ENCODE measurements at regions not wholly inside any gene's neighbourhood (a gene's known extent, or its start where the extent isn't known, plus 50 kb on each side); places are given as distances from the start of the nearest gene placed in this dataset.
"Not testable (repeated sequence)": the region's sequence is repeated elsewhere in the genome, so short reads cannot be mapped to it uniquely, and the experiment has no call there.

DNA sequence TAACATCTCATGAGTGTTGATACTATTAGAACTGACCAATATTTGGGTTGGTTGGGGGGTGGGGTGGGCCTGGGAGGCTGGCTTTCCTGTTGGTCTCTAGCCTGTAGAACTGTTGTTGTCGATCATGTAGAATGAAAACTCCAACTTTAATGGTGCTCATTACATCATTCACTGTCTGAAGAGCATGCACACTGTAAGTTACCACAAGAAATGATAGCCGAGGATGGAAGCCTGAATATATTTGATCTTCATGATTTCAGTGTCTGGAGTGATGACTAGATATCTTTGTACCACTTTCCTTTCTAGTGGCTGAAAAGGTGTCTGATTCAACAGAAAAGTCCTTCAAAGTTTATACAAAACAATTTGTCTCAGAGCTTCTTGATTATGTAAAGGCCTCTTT, 123.6 kb downstream of the XCL2 start:
- DNase-seq (ENCODE audit: low read depth): no peak

DNA sequence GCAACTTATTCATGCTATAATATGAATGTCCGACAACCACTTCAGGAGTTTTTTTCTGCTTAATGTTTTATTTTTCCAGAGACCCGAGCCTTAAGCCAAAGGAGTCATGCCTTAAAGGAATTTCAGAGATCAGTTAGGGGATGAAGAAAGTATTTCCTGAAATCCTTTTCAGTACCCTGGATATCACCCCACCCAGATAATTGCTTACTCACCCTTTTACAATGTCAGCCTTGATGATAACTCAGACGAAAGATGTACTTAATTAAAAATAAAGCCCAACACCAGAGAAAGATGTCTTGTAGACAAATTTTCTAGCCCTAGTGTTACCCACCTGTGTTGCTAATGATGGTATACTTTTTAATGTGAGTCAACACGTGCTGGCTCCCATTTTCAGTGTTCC, 124.1 kb downstream of the XCL2 start:
- DNase-seq (ENCODE audit: low read depth): no peak

DNA sequence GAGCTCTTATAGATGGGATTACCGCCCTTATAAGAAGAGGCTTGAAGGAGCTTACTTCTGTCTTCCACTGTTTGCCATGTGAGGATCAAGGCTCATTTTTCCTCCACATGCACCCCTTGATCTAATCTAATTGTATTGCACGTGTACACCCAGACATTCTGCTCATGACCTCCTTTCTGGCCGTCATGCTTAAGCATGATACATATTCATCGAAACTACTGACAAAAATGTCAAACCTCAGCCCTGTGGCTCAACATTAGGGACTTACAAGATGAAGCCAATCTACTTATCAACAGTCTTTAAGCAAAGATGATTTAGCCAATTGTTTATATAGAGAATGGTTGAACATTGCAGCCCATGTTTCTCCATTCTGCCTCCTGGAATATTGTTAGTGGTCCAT, 127.6 kb downstream of the XCL2 start:
- no peak for DNase-seq (ENCODE audit: low read depth)

DNA sequence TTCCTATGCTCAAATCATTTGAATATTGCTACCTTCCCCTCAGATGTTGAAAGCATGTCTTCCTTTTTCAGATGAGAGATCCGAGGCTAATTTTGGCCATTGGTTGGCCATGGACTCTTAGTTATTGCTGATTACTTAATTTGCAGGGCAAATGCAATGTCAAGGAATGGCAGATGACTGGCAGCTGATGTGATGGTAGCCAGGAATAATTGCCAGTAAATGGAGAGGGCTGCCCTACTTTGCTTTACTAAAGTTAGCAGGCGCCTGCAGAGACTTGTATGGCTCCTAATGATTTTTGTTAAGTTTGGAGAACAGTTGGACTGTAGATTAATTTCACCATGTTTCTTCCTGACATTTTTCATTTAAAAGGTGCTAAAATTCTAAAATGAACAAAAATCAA, 128.9 kb downstream of the XCL2 start:
- DNase-seq (ENCODE audit: low read depth): no peak

DNA sequence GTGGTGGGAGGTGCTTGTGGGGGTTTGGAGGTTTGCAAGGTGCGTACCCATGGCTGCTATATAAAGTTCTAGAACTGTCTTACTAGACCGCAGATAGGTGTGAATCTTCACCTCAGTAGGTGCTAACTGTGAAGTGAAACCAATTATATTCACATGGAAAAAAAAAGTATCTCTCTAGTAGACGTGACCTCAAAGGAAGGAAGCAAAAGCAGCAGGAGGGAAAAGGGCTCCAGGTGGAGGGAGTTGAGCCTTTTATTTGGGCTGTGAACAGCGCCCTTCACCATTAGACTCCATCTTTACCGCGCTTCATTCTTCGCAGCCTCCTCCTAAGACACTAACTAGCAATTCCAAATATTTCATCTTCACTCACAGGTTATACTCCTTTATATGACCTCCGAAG, 129.8 kb downstream of the TBX19 start:
- DNase-seq (ENCODE audit: low read depth): no peak

DNA sequence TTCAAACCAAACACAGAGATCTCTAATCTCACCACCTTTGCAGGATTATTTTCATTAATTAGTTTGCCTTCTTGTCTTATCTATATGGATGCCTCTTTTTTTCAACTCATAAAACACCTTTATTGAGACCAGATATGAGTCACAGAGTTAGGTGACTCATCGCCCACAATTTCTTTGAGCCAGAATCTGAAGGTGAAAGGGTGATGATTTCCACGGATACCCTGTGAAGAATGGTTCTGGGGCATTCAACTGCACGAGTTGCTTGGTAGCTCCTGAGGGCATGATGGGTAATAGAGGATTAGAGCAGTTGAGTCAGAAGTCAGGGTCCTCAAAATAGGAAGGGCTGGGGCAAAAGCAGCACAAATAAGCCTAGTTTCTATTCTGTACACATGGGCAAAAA, 128.2 kb downstream of the TBX19 start:
- peak; percentile 39 for DNase-seq (ENCODE audit: low read depth)

DNA sequence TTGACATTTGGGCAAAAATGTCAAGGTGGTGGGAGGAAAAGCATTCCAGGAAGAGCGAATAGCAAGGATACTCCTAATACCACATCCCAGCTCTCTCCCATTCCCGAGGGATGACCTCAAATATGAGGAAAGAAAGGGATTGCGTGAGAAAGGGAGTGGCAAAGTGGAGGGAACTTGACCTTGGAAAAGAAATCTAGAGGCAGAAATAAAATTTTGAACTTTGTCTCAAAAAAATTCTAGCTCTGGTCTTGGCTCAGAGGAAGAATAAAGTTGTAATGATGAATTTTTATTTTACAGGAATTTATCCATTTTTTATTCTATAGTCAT, 127.8 kb downstream of the TBX19 start:
- DNase-seq (ENCODE audit: low read depth): no peak

DNA sequence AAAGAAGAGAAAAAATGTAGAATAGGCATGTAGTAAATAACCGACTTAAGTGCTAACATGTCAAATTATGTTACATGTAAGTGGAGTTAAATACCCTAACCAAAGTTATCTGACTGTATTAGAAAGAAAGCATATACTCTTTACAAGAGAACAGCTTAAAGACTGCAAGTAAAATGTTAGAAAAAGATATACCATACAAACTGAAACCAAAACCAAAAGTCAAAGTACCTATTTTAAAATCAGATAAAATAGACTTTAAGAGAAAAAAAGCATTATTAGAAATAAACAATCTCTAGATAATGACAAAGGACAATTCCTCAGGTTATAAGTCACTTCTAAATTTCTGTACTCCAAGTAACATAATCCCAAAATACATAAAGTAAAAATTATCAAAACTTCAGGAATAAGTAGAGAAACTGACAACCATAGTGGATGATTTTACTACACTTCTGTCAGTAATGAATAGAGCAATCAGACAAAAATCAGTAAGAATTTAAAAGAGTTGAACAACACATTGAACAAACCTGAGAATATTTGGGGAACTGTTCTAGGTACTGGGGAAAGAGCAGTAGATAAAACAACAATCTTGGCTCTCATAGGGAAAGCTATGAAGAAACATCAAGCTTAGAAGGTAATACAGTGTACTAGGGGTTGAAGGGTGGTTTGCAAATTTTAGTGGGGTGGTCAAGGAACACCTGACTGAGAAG, 127.3 kb downstream of the TBX19 start:
- no peak for DNase-seq (ENCODE audit: low read depth)

DNA sequence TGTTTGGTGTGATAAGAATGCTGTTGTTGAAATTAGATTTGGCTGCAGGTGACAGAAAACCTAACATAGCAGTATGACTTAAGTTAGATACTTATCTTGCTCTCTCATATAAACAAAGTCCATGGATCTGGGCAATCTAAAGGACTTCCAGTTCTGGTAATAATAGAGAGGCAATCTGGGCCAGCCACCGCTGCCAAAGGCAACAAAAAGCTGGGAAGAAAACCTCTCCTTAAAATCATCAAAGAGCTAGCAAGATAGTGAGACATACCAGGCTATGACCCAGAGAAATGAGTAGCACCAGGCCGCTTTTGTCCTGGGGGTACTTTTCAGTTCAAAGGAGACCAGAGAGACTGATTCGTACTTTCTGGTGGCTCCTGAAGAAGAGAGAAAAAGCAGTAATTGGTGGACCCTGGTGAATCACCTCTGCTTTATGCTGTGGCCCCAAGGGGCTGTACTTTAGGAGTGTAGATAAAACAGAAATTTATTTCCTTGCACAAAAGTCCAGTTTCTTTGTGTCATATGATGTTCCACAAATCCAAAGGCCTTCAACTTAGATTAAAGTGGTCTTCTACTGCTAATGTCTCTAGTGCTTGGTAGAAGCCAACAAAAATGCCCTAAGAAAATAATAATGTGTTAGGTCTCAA, 125.4 kb downstream of the TBX19 start:
- DNase-seq (ENCODE audit: low read depth): no peak

DNA sequence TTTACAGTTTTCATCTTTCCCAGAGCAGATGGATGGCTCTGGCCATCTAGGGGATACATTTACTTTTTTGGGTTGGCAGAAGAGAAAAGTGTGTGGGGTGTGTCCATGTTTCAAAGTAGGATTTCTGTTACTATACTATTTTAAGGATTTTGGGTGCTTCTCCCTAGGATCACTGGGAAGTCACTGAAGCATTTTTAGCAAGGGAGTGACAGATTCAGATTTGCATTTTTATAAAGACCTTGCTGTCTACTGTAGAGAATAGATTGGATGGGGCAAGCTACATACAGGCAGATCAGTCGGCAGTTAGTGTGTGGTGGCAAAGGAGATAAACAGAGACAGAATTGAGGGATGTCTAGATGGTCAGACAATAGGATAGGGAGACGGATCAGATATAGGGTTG, 122.5 kb downstream of the TBX19 start:
- no peak for DNase-seq (ENCODE audit: low read depth)

DNA sequence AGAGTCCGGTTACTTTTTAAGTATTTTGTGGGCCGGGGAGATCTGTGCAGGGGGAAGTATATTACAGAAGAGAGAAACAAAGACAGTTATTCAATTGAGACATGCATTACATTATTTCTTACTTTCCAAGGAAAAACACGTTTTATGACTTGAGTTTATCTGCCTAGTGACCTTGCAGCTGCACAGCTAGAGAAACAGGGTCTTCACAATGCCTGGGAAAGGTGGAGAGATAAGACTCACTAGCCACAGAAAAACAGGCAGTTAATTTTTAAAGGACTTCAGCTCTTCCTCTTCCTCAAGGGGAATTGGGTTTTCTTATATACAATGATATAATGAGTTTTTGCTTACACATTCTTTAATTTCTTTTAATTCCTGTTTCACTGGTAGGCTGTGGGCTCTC, 121.8 kb downstream of the TBX19 start:
- not testable (repeated sequence) for DNase-seq (ENCODE audit: low read depth)

DNA sequence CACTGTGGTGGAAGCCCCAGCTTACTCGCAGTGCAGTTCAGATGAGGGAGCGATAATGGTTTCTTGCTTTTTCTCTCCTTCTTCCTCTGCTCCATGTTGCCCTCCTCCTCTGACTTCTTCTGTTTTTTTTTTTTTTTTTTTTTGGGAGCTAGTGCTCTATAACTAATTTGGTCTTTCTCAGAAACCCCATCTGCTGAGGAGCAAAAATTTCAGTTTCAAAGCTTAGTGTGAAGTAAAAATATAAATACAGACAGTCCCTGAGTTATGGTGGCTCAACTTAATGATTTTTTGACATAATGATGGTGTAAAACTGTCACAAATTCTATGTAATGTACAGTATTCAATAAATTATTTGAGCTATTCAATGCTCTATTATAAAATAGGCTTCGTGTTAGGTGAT, 120.7 kb downstream of the TBX19 start:
- DNase-seq (ENCODE audit: low read depth): no peak

DNA sequence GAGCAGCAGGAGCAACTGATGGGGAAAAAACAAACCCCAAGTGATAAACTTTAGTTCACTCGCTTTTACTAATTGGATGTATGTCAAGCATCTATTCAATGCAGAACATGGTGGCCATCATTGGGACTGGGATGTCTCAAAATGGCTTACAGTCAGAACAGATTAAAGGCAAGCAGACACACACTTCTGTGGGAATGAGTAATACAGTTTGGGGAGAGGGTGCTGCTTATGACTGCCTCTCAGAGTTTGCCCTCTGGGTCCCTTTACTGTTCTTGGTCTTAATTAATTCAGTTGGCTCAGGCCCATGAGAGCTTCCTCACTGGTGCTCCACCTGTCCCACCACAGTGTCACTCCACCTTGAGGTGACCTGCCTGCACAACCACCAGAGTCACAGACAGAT, 119.5 kb downstream of the TBX19 start:
- DNase-seq (ENCODE audit: low read depth): no peak

DNA sequence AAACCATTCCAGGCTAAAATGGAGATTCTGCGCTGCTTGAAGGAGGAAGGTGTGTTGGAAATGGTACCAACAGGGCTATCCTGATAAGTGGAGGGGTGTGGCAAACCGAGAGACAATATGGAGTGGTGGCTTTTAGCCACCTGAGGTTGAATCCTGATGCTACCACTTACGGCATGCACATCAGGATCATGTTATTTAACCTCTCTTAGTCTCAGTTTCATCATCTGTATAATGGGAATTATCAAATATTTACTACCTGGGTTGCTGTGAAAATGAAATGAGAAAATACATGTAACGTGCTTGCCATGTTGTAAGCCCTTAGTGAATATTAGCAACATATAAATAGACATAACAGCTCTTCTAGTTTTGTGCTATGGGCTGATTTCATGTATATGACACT, 117.1 kb downstream of the TBX19 start:
- DNase-seq (ENCODE audit: low read depth): no peak

DNA sequence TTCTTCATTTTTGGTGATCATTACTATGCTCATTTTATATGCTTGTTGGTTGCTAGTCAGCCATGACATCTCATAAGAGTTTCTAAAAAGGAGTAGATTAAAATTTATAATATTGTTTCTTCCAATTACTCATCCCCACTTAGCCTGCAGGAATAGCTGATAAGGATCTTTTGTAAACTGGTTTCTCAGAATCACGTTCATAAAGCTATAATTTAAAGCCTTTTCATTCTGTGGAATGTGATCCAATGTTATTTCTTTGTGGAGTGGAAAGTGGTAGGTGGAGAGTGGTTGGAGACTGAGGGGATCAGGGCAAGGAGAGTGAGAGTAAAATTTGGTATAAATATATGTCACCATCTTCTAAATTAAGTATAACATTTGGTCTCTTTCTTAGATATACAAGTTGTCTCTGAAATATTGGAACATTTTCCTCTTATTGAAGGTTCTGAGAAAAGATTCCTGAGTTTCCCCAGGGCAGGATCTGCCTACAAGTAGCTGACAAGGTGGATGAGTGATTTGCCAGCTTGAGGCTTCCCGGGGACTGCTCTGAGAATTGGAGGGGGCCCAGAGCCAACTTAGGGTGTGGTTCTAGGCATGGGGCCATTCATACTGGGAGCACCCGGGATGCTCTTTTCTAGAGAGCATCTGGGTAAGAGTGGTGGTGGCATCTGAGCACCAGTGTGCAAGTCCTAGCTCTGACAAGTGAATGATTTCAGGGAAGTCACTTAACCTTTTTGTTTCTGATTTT, 116.4 kb downstream of the TBX19 start:
- DNase-seq (ENCODE audit: low read depth): no peak

DNA sequence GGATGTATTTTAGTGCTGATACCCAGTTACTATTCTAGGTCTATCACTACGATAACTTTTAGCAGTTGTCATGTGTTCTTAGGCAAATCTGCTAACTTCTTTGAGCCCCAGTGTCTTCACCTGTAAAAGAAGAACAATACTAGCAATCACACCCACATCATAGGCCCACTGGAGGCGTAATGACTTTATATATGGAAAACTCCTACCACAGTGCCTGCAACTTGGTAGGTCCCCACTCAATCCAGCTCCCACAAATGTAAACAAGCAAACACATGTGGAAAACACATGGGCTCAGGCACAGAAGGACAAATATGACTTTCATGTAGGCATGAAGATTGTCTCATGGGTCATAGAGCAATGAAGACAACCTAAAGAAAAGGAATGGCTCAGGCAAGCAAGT, 115.8 kb downstream of the TBX19 start:
- DNase-seq (ENCODE audit: low read depth): no peak

DNA sequence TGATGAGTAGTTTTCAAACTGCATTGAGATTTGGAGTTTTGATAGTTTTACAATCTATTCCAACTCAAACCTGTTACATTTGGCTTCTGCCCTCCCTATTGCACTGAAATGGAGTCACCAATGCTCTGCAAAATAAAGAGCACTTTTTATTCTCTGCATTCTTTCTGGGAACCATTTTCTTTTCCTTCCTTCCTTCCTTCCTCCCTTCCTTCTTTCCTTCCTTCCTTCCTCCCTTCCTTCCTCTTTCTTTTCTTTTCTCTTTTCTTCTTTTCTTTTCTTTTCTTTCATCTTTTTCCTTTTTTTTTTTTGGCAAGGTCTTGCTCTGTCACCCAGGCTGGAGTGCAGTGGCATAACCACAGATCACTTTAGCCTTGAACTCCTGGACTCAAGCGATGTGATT, 114.2 kb downstream of the TBX19 start:
- DNase-seq (ENCODE audit: low read depth): no peak

DNA sequence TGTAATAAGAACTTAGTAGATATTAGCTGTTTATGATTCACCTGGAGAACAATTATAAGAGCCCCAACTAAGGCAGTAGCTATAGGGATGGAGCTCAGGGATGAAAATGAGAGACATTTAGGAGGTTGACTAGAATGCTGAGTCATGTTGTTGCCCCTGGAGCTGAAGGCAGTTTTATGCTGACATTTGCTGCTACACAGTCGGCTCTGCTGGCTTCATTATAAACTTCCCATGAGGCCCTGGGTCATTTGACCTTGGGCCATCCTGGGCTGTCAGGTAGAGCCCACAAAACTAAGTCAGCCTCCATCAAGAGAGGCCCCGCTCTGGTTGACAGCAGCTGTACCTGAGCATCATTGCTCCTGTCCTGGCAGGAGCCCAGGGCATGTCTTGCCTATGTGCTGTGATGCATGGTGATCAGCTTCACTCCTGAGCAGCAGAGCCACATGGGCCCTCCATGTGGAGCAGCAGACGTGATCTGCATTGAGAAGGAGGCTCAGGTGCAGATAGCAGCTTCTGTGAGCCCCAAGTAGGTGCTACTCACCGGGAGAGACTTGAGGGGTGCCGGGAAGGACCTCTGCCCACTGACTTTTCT, 112.4 kb downstream of the TBX19 start:
- no peak for DNase-seq (ENCODE audit: low read depth)

DNA sequence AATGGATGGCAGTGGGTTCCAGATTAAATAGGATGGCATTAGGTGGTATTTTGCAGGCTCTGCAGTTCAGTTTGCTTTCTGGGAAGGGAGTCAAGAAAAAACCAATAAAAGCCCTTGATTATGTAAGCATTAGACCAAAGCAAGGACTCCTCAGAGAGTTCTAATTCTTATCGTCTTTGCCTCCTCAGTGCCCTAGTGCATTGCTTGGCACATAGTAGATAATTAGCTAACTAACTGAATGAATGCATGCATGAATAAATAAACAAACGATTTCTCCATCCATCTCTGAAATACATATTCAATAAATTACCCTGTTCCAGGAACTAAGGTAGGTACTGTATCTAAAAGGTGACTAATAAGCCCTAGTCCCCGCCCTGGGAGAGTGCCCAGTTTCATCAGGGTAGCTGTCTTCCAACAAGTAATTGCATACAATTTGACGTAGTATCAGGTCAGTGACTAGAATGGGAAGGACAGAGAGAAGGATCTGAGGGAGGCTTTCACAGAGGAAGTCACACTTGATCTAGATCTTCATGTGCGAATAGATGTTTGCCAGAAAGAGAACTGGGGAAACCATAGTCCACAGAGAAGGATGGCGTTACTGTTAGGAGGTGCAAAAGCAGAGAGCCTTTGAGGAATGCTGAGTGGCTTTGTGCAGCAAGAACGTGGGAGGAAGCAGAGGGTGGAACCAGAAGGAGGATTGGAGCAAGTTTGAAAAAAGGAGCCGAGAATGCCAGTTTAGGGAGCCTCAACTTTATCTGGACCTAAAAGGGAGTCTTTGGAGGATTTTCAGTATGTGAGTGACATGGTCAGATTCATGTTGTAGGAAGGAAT, 111.4 kb downstream of the TBX19 start:
- no peak for DNase-seq (ENCODE audit: low read depth)

DNA sequence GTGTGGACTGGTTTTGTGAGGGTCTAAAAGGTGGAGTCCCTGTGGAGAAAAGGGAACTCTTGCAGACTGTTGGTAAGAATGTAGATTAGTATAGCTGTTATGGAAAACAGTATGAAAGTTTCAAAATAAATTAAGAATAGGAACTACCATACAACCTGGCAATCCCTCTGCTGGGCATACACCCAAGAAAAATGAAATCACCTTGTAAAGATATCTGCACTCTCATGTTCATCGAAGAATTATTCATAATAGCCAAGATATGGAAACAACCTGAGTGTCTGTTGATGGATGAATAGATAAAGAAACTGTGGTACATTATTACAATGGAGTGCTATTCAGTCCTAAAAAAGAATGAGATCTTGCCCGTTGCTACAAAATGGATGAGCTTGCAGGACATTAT, 109.6 kb downstream of the TBX19 start:
- DNase-seq (ENCODE audit: low read depth): no peak

DNA sequence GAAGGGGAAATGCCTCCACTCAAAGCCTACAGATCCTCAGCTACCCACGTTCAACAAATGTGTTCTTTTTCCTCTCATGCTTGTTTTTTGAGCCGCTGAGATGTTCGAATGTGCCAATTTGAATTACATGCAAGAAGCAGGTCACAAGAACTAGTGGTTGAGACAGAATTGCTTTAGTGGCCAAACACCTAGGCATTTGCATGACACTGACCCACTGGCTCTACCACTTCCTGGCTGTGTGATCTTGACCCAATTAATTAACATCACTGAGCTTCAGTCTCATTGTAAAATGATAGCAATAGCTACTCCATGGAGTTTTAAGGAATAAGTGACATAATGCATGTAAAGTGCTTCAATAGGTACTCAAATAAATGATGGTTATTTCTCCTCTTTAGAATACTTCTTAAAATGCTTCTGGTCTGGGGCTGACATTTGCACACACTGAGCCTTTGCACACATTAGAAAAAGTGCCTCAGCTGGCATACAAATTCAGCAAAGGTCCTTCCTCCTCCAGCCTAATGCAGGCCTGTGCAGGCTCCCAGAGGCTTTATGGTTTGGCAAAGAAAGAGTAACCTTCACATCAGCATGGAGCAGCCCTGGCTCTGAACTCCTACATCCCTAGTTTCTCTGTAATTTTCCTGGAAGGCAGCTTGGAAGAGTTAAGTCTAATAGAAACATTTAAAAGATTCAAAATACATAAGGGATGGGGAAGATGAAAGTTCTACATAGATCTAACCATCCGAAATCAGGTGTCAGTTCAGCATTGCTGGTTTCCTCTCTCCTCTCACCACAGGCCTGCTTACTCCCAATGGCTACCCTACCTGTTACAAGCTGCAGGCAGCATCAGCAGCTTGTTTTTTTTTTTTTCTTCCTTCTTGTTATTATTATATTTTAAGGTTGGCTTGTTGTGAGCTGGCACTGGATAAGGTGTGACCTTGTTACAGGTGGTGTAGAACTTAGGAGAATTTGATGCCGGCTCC, 107.4 kb downstream of the TBX19 start:
- DNase-seq (ENCODE audit: low read depth): no peak

All from activated T-cell treated with anti-CD3 and anti-CD28 coated beads for 1 hour (primary cell).